H1 (cell line): ENCODE measurements at regions not wholly inside any gene's neighbourhood (a gene's known extent, or its start where the extent isn't known, plus 50 kb on each side); places are given as distances from the start of the nearest gene placed in this dataset.

Source experiments
- CTCF ChIA-PET: fragments of 300-600 bp; sonication (Branson Sonifier 250); formaldehyde crosslinking; loops from one replicate; lab custom pipeline; 2021; ENCODE audit not compliant: partially characterized antibody; lab: Charles Lee
- POLR2A ChIA-PET: fragments of 300-600 bp; sonication (Branson Sonifier 250); formaldehyde crosslinking; loops from one replicate; lab custom pipeline; 2021; ENCODE audit warnings: inconsistent platforms; ENCODE audit not compliant: partially characterized antibody; lab: Charles Lee
- DNase-seq, 2 experiments: peaks; one replicate each; pipeline versions ENCODE4 v3.0.0 to v3.0.0-alpha.2; 2010 to 2022; ENCODE audit warnings: low spot score in 2 of 2, low read depth in 1 of 2, mixed read lengths in 1 of 2
- FAIRE-seq: peaks from 2 replicates; lab custom pipeline; 2011; peaks lifted over from hg19 to GRCh38; lab: Jason Lieb, UNC
- H2AFZ ChIP-seq: 2 replicates; pipeline ENCODE4 v1.8.1; 2012; ENCODE audit warnings: low read length, inconsistent platforms
- H2AK5ac ChIP-seq: 2 replicates; pipeline ENCODE4 v1.6.1; 2013; ENCODE audit warnings: low read depth, low read length
- H2BK120ac ChIP-seq: replicated peaks from 2 replicates; pipeline ENCODE3; 2013; ENCODE audit warnings: low read depth, low read length, inconsistent platforms
- H2BK12ac ChIP-seq: 2 replicates; pipeline ENCODE4 v1.6.1; 2013; ENCODE audit warnings: low read depth, low read length
- H2BK15ac ChIP-seq: 2 replicates; pipeline ENCODE4 v1.6.1; 2013; ENCODE audit warnings: low read length
- H2BK20ac ChIP-seq: 2 replicates; pipeline ENCODE4 v1.6.1; 2013; ENCODE audit warnings: low read length
- H2BK5ac ChIP-seq: 2 replicates; pipeline ENCODE4 v1.6.1; 2013; ENCODE audit warnings: low read depth, low read length
- H3K14ac ChIP-seq: 2 replicates; pipeline ENCODE4 v1.6.1; 2013; ENCODE audit warnings: inconsistent platforms; ENCODE audit not compliant: insufficient read length
- H3K18ac ChIP-seq: 2 replicates; pipeline ENCODE4 v1.6.1; 2013; ENCODE audit warnings: low read length; ENCODE audit errors: extremely low read depth
- H3K23ac ChIP-seq: 2 replicates; pipeline ENCODE4 v1.6.1; 2013; ENCODE audit warnings: inconsistent platforms; ENCODE audit not compliant: insufficient read length
- H3K23me2 ChIP-seq: 2 replicates; pipeline ENCODE4 v1.6.1; 2013; ENCODE audit warnings: low read depth, low read length
- H3K27ac ChIP-seq: 2 replicates; pipeline ENCODE4 v1.6.1; 2011; ENCODE audit warnings: low read depth, low read length, inconsistent platforms
- H3K27me3 ChIP-seq, 4 experiments: replicated peaks in 1 of 4; 1 replicate in 1 of 4; 2 replicates in 3 of 4; pipeline versions ENCODE4 v1.6.1 to v1.8.1; 2011 to 2013; ENCODE audit warnings: low read length in 3 of 4, mild to moderate bottlenecking in 3 of 4, inconsistent platforms in 2 of 4, mixed read lengths in 2 of 4, moderate library complexity in 1 of 4; ENCODE audit not compliant: control insufficient read depth in 3 of 4, insufficient read depth in 3 of 4; ENCODE audit errors: extremely low read depth in 1 of 4
- H3K36me3 ChIP-seq, 4 experiments: 2 replicates each; pipeline versions ENCODE4 v1.6.1 to v1.8.1; 2011 to 2013; ENCODE audit warnings: mild to moderate bottlenecking in 4 of 4, low read length in 3 of 4, moderate library complexity in 2 of 4, control low read depth in 1 of 4, inconsistent platforms in 1 of 4; ENCODE audit not compliant: insufficient read depth in 4 of 4, control insufficient read depth in 2 of 4
- H3K4ac ChIP-seq: replicated peaks from 2 replicates; pipeline ENCODE3; 2013; ENCODE audit warnings: low read length, low read depth, mixed read lengths, inconsistent platforms; ENCODE audit not compliant: insufficient read length
- H3K4me1 ChIP-seq, 4 experiments: replicated peaks in 1 of 4; 1 replicate in 1 of 4; 2 replicates in 3 of 4; pipeline versions ENCODE4 v1.6.1 to v1.8.1; 2011 to 2013; ENCODE audit warnings: low read length in 3 of 4, inconsistent platforms in 2 of 4, mixed read lengths in 1 of 4; ENCODE audit not compliant: insufficient read depth in 4 of 4, control insufficient read depth in 3 of 4
- H3K4me2 ChIP-seq, 2 experiments: 2 replicates each; pipeline versions ENCODE4 v1.6.1 to v1.8.1; 2011 to 2013; ENCODE audit warnings: low read depth in 2 of 2, low read length in 2 of 2, control low read depth in 1 of 2, inconsistent platforms in 1 of 2, mild to moderate bottlenecking in 1 of 2; ENCODE audit not compliant: insufficient read depth in 1 of 2
- H3K4me3 ChIP-seq, 4 experiments: fragments of 200-600, 300-600 bp in 1 of 4; sonication (generic), shearing (Covaris generic), sonication (Bioruptor Twin) in 1 of 4; 2 replicates each; pipeline versions ENCODE4 v1.5.1 to v1.8.1; 2011 to 2016; ENCODE audit warnings: low read length in 4 of 4, low read depth in 3 of 4, control low read depth in 2 of 4, inconsistent platforms in 2 of 4, mild to moderate bottlenecking in 2 of 4, mixed read lengths in 1 of 4, moderate library complexity in 1 of 4; ENCODE audit not compliant: insufficient read depth in 2 of 4; ENCODE audit errors: extremely low read depth in 1 of 4
- H3K56ac ChIP-seq: replicated peaks from 2 replicates; pipeline ENCODE3; 2013; ENCODE audit warnings: low read depth, mild to moderate bottlenecking, mixed read lengths, low read length, inconsistent platforms; ENCODE audit not compliant: insufficient read length
- H3K79me1 ChIP-seq: 2 replicates; pipeline ENCODE4 v1.6.1; 2013; ENCODE audit warnings: low read depth, low read length, control low read depth
- H3K79me2 ChIP-seq, 2 experiments: 2 replicates each; pipeline versions ENCODE4 v1.6.1 to v1.8.1; 2012 to 2013; ENCODE audit warnings: low read length in 2 of 2, mild to moderate bottlenecking in 2 of 2, inconsistent platforms in 1 of 2; ENCODE audit not compliant: insufficient read depth in 2 of 2, control insufficient read depth in 1 of 2
- H3K9ac ChIP-seq, 4 experiments: replicated peaks in 1 of 4; 1 replicate in 1 of 4; 2 replicates in 3 of 4; pipeline versions ENCODE4 v1.6.1 to v1.8.1; 2011 to 2013; ENCODE audit warnings: low read depth in 3 of 4, low read length in 3 of 4, control low read depth in 2 of 4, mild to moderate bottlenecking in 2 of 4, moderate library complexity in 2 of 4, inconsistent platforms in 1 of 4; ENCODE audit errors: extremely low read depth in 1 of 4
- H3K9me3 ChIP-seq, 2 experiments: 2 replicates each; pipeline versions ENCODE4 v1.6.1 to v1.8.1; 2012 to 2013; ENCODE audit warnings: mild to moderate bottlenecking in 2 of 2, moderate library complexity in 2 of 2, control low read depth in 1 of 2, inconsistent platforms in 1 of 2, low read depth in 1 of 2, low read length in 1 of 2, mixed read lengths in 1 of 2; ENCODE audit not compliant: insufficient read depth in 2 of 2
- H4K20me1 ChIP-seq, 2 experiments: replicated peaks in 1 of 2; 2 replicates each; pipeline versions ENCODE3 to v1.8.1; 2011 to 2013; ENCODE audit warnings: inconsistent platforms in 2 of 2, low read length in 2 of 2, mild to moderate bottlenecking in 1 of 2; ENCODE audit not compliant: insufficient read depth in 2 of 2, control insufficient read depth in 1 of 2
- H4K5ac ChIP-seq: 2 replicates; pipeline ENCODE4 v1.6.1; 2013; ENCODE audit warnings: low read length, low read depth, mixed read lengths, inconsistent platforms; ENCODE audit not compliant: insufficient read length
- H4K8ac ChIP-seq: 2 replicates; pipeline ENCODE4 v1.8.0; 2013; ENCODE audit warnings: mild to moderate bottlenecking, moderate library complexity, low read length, inconsistent platforms; ENCODE audit not compliant: insufficient read depth; ENCODE audit errors: extremely low read depth
- H4K91ac ChIP-seq: replicated peaks from 2 replicates; pipeline ENCODE3; 2013; ENCODE audit warnings: low read length, mixed read lengths, inconsistent platforms; ENCODE audit not compliant: insufficient read length
- ATF3 ChIP-seq: IDR thresholded peaks from 2 replicates; pipeline ENCODE4 v1.6.1; 2011; ENCODE audit warnings: low read depth, mild to moderate bottlenecking, low read length; ENCODE audit not compliant: insufficient read depth
- BACH1 ChIP-seq: IDR thresholded peaks from 2 replicates; pipeline ENCODE4 v1.6.1; 2012; ENCODE audit warnings: low read length, improper control_type of control experiment
- E2F6 ChIP-seq: IDR thresholded peaks from 2 replicates; pipeline ENCODE4 v1.6.1; 2012; ENCODE audit warnings: inconsistent platforms
- SIRT6 ChIP-seq: IDR thresholded peaks from one replicate; pipeline ENCODE4 v1.7.1; 2012; ENCODE audit warnings: low read length, inconsistent platforms
- WGBS, 2 experiments: shearing (Covaris generic) in 1 of 2; methylation state at CpG; one replicate each; pipeline versions ENCODE4 v1.1.6 to v1.1.7; 2013 to 2015; ENCODE audit warnings: low lambda C conversion rate in 2 of 2, mixed read lengths in 2 of 2, inconsistent platforms in 1 of 2, low coverage in 1 of 2, missing lambda C conversion rate in 1 of 2; ENCODE audit not compliant: insufficient replicate concordance in 2 of 2, insufficient coverage in 1 of 2, insufficient read length in 1 of 2; ENCODE audit errors: extremely low coverage in 1 of 2, missing lambda C conversion rate in 1 of 2; 5-methylcytosine and 5-hydroxymethylcytosine counted together

GRCh38 chr18:43588838-43589237 lies 311.5 kb upstream of the SYT4 start:
- H3K14ac ChIP-seq, result no peak overlapping the region
- H3K23me2 ChIP-seq, result no peaks in the 10 kb centered on the region
- no peak overlapping the region for H3K4ac ChIP-seq
- H4K20me1 ChIP-seq, result no peaks in the 10 kb centered on the region
- H3K27me3 ChIP-seq, result no peaks in the 10 kb centered on the region
- H2BK15ac ChIP-seq, result no peak overlapping the region
- no peak overlapping the region for H3K27ac ChIP-seq
- CTCF ChIA-PET, result interaction anchor here (0.5 to 14.1 kb wide), 20 partner anchors 10 to 1796 kb away, joined by 3 to 247 read pairs (median 3); no protein-coding TSS in a partner anchor
- H3K23ac ChIP-seq, result no peak overlapping the region
- H2AK5ac ChIP-seq, result no peak overlapping the region
- H3K79me1 ChIP-seq, result no peaks in the 10 kb centered on the region
- TF ChIP-seq SIRT6 (no peak), ATF3 (no peak), BACH1 (no peak), E2F6 (no peak)
- no peak overlapping the region for H3K4me2 ChIP-seq
- H2BK12ac ChIP-seq, result no peak overlapping the region; the same call in 1 of the 2 replicates
- no peak overlapping the region for H3K18ac ChIP-seq
- H2AFZ ChIP-seq, result no peak overlapping the region
- no peak overlapping the region for H4K91ac ChIP-seq
- FAIRE-seq (no peak), DNase-seq (no peak)
- no peak overlapping the region for H3K9ac ChIP-seq
- H3K9me3 ChIP-seq, result no peaks in the 10 kb centered on the region
- no peaks in the 10 kb centered on the region for H3K36me3 ChIP-seq
- no peak overlapping the region for H2BK120ac ChIP-seq
- H3K4me3 ChIP-seq, result no peak overlapping the region
- H4K5ac ChIP-seq, result no peak overlapping the region
- H3K79me2 ChIP-seq, result no peaks in the 10 kb centered on the region
- POLR2A ChIA-PET, result no interaction called here
- H3K56ac ChIP-seq, result no peak overlapping the region
- WGBS, 2 experiments, result 82% methylated on average over 3 of the region's 3 CpGs; no CpG with 5 or more reads in 1 of the 2 experiments
- H4K8ac ChIP-seq, result no peak overlapping the region
- H3K4me1 ChIP-seq, result no peaks in the 10 kb centered on the region
- no peak overlapping the region for H2BK5ac ChIP-seq
- no peak overlapping the region for H2BK20ac ChIP-seq
